ENCODE measurements at regions not wholly inside any gene's neighbourhood (a gene's known extent, or its start where the extent isn't known, plus 50 kb on each side); places are given as distances from the start of the nearest gene placed in this dataset.

GRCh38 chr4:149141391-149141790, 674.3 kb downstream of the IQCM start:
- H3K27ac ChIP-seq (ENCODE audit: low read length): no peak overlapping the region
- H3K9ac ChIP-seq (ENCODE audit: low read length): no peak overlapping the region
- no peaks in the 10 kb centered on the region for H3K27me3 ChIP-seq (ENCODE audit: low read depth, low read length)
- no peak for TF ChIP-seq EZH2phosphoT487 (IDR thresholded peaks at IDR 0.05; ENCODE audit: low read depth)
- TF ChIP-seq CTCF (IDR thresholded peaks at IDR 0.05; ENCODE audit: low read depth, low read length): no peak
- H3K4me2 ChIP-seq (ENCODE audit: low read length): no peak overlapping the region
- H3K4me1 ChIP-seq (ENCODE audit: low read length): no peaks in the 10 kb centered on the region
- no peak overlapping the region for H2AFZ ChIP-seq (ENCODE audit: low read depth, low read length)
- H3K79me2 ChIP-seq (ENCODE audit: low read length): no peaks in the 10 kb centered on the region
- no peaks in the 10 kb centered on the region for H3K36me3 ChIP-seq (replicated peaks; ENCODE audit: low read depth, low read length)
- no peaks in the 10 kb centered on the region for H4K20me1 ChIP-seq (ENCODE audit: insufficient read depth, low read length)
- no peak overlapping the region for H3K4me3 ChIP-seq (ENCODE audit: low read length)
- no peaks in the 10 kb centered on the region for H3K9me3 ChIP-seq (ENCODE audit: insufficient read depth, low read length)

DNA sequence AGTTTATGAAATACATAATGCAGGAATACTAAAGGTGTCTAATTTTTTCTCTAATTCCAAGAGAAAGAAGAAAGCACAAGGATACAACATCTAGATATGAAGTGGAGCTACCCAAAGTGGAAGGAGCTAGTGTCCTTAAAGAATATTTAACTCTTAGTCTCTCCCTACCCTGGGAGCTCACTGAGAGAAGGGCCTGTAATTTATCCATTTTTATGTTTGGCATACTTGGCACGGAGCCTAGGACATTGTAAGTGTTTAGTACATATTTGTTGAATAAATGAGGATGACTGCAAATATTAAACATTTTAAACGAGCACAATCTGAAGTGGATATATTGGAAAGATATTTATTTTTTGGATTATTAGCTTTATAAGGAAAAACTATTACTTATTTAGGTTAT, 674.8 kb downstream of the IQCM start:
- Histone ChIP-seq H3K4me1 (ENCODE audit: low read length) (no peaks in the 10 kb centered on the region), H3K4me2 (ENCODE audit: low read length) (no peak overlapping the region), H3K27me3 (ENCODE audit: low read depth, low read length) (no peaks in the 10 kb centered on the region), H3K9me3 (ENCODE audit: insufficient read depth, low read length) (no peaks in the 10 kb centered on the region), H3K27ac (ENCODE audit: low read length) (no peak overlapping the region), H3K4me3 (ENCODE audit: low read length) (no peak overlapping the region), H3K9ac (ENCODE audit: low read length) (no peak overlapping the region), H2AFZ (ENCODE audit: low read depth, low read length) (no peak overlapping the region), H3K79me2 (ENCODE audit: low read length) (no peaks in the 10 kb centered on the region), H4K20me1 (ENCODE audit: insufficient read depth, low read length) (no peaks in the 10 kb centered on the region), H3K36me3 (replicated peaks; ENCODE audit: low read depth, low read length) (no peaks in the 10 kb centered on the region)
- TF ChIP-seq CTCF (IDR thresholded peaks at IDR 0.05; ENCODE audit: low read depth, low read length) (no peak), EZH2phosphoT487 (IDR thresholded peaks at IDR 0.05; ENCODE audit: low read depth) (no peak)

GRCh38 chr4:149136951-149137620, 678.6 kb downstream of the IQCM start:
- Histone ChIP-seq H3K4me1 (ENCODE audit: low read length) (no peaks in the 10 kb centered on the region), H3K79me2 (ENCODE audit: low read length) (no peaks in the 10 kb centered on the region), H3K4me3 (ENCODE audit: low read length) (no peak overlapping the region), H3K27me3 (ENCODE audit: low read depth, low read length) (no peaks in the 10 kb centered on the region), H4K20me1 (ENCODE audit: insufficient read depth, low read length) (no peaks in the 10 kb centered on the region), H3K4me2 (ENCODE audit: low read length) (no peak overlapping the region), H3K9ac (ENCODE audit: low read length) (no peak overlapping the region), H3K27ac (ENCODE audit: low read length) (no peak overlapping the region), H2AFZ (ENCODE audit: low read depth, low read length) (no peak overlapping the region), H3K9me3 (ENCODE audit: insufficient read depth, low read length) (no peaks in the 10 kb centered on the region), H3K36me3 (replicated peaks; ENCODE audit: low read depth, low read length) (no peaks in the 10 kb centered on the region)
- TF ChIP-seq CTCF (IDR thresholded peaks at IDR 0.05; ENCODE audit: low read depth, low read length) (no peak), EZH2phosphoT487 (IDR thresholded peaks at IDR 0.05; ENCODE audit: low read depth) (no peak)

- Histone ChIP-seq H3K9ac (ENCODE audit: low read length) (no peak overlapping the region), H3K27ac (ENCODE audit: low read length) (no peak overlapping the region), H3K36me3 (replicated peaks; ENCODE audit: low read depth, low read length) (no peaks in the 10 kb centered on the region), H3K4me1 (ENCODE audit: low read length) (no peaks in the 10 kb centered on the region), H2AFZ (ENCODE audit: low read depth, low read length) (no peak overlapping the region), H3K79me2 (ENCODE audit: low read length) (no peaks in the 10 kb centered on the region), H3K9me3 (ENCODE audit: insufficient read depth, low read length) (no peaks in the 10 kb centered on the region), H3K27me3 (ENCODE audit: low read depth, low read length) (no peaks in the 10 kb centered on the region), H3K4me2 (ENCODE audit: low read length) (no peak overlapping the region), H3K4me3 (ENCODE audit: low read length) (no peak overlapping the region), H4K20me1 (ENCODE audit: insufficient read depth, low read length) (no peaks in the 10 kb centered on the region)
- TF ChIP-seq EZH2phosphoT487 (IDR thresholded peaks at IDR 0.05; ENCODE audit: low read depth) (no peak), CTCF (IDR thresholded peaks at IDR 0.05; ENCODE audit: low read depth, low read length) (no peak)
Measured at GRCh38 chr4:149135062-149135461, 680.6 kb downstream of the IQCM start.

Measured in OCI-LY3 (cell line).